ENCODE measurements at regions not wholly inside any gene's neighbourhood (a gene's known extent, or its start where the extent isn't known, plus 50 kb on each side); places are given as distances from the start of the nearest gene placed in this dataset.

GRCh38 chr7:22561321-22561811, 61.4 kb upstream of the STEAP1B start:
- TF ChIP-seq CTCF (IDR thresholded peaks at IDR 0.05) (no peak), ZFX (IDR thresholded peaks at IDR 0.05; ENCODE audit: borderline replicate concordance) (no peak)
